ENCODE measurements at regions not wholly inside any gene's neighbourhood (a gene's known extent, or its start where the extent isn't known, plus 50 kb on each side); places are given as distances from the start of the nearest gene placed in this dataset.

- no peaks in the 10 kb centered on the region for H3K9me3 Mint-ChIP-seq
- peaks cover 12% of the 10 kb centered on the region for H3K4me1 Mint-ChIP-seq
- ATAC-seq (replicated peaks; ENCODE audit: extremely low read depth, poor library complexity, severe bottlenecking) = no peak
- H3K4me3 Mint-ChIP-seq = no peak overlapping the region
- no peak for DNase-seq (ENCODE audit: low spot score in 2 of 2)
- H3K36me3 Mint-ChIP-seq (ENCODE audit: insufficient read depth) = no peaks in the 10 kb centered on the region
- no peaks in the 10 kb centered on the region for H3K27me3 Mint-ChIP-seq
- H3K27ac Mint-ChIP-seq (ENCODE audit: low read depth) = no peak overlapping the region
Observed at GRCh38 chr2:241924069-241924908, 54.8 kb downstream of the RTP5 start.

GRCh38 chr2:241924909-241925250 lies 55.4 kb downstream of the RTP5 start:
- Mint-ChIP-seq H3K27ac (ENCODE audit: low read depth) (no peak overlapping the region), H3K27me3 (no peaks in the 10 kb centered on the region), H3K9me3 (no peaks in the 10 kb centered on the region), H3K4me1 (peaks cover 12% of the 10 kb centered on the region), H3K4me3 (no peak overlapping the region), H3K36me3 (ENCODE audit: insufficient read depth) (no peaks in the 10 kb centered on the region)
- no peak for DNase-seq (ENCODE audit: low spot score in 2 of 2)
- no peak for ATAC-seq (replicated peaks; ENCODE audit: extremely low read depth, poor library complexity, severe bottlenecking)

GRCh38 chr2:241925277-241925676 lies 55.7 kb downstream of the RTP5 start:
- Mint-ChIP-seq H3K4me1 (peaks cover 12% of the 10 kb centered on the region), H3K36me3 (ENCODE audit: insufficient read depth) (peaks cover 2% of the 10 kb centered on the region), H3K27me3 (no peaks in the 10 kb centered on the region), H3K27ac (ENCODE audit: low read depth) (no peak overlapping the region), H3K9me3 (no peaks in the 10 kb centered on the region), H3K4me3 (no peak overlapping the region)
- ATAC-seq (replicated peaks; ENCODE audit: extremely low read depth, poor library complexity, severe bottlenecking) = no peak
- DNase-seq (ENCODE audit: low spot score in 2 of 2) = no peak

GRCh38 chr2:241925821-241926441 lies 56.4 kb downstream of the RTP5 start:
- DNase-seq (ENCODE audit: low spot score in 2 of 2) (no peak), ATAC-seq (replicated peaks; ENCODE audit: extremely low read depth, poor library complexity, severe bottlenecking) (no peak)
- Mint-ChIP-seq H3K27ac (ENCODE audit: low read depth) (peak overlapping the region; percentile 37), H3K36me3 (ENCODE audit: insufficient read depth) (peaks cover 4% of the 10 kb centered on the region), H3K4me1 (peaks cover 9% of the 10 kb centered on the region), H3K4me3 (no peak overlapping the region), H3K27me3 (no peaks in the 10 kb centered on the region), H3K9me3 (no peaks in the 10 kb centered on the region)

GRCh38 chr2:241926541-241927311 lies 57.2 kb downstream of the RTP5 start:
- Mint-ChIP-seq H3K36me3 (ENCODE audit: insufficient read depth) (peaks cover 4% of the 10 kb centered on the region), H3K9me3 (no peaks in the 10 kb centered on the region), H3K4me1 (peaks cover 6% of the 10 kb centered on the region), H3K4me3 (no peak overlapping the region), H3K27ac (ENCODE audit: low read depth) (no peak overlapping the region), H3K27me3 (no peaks in the 10 kb centered on the region)
- ATAC-seq (replicated peaks; ENCODE audit: extremely low read depth, poor library complexity, severe bottlenecking) = no peak
- DNase-seq (ENCODE audit: low spot score in 2 of 2) = no peak

GRCh38 chr2:241929551-241930490 lies 60.3 kb downstream of the RTP5 start:
- no peak overlapping the region for H3K4me3 Mint-ChIP-seq
- H3K36me3 Mint-ChIP-seq (ENCODE audit: insufficient read depth) = peaks cover 4% of the 10 kb centered on the region
- DNase-seq (ENCODE audit: low spot score in 2 of 2) (no peak), ATAC-seq (replicated peaks; ENCODE audit: extremely low read depth, poor library complexity, severe bottlenecking) (no peak)
- H3K4me1 Mint-ChIP-seq = peaks cover 6% of the 10 kb centered on the region
- H3K27me3 Mint-ChIP-seq = no peaks in the 10 kb centered on the region
- no peak overlapping the region for H3K27ac Mint-ChIP-seq (ENCODE audit: low read depth)
- H3K9me3 Mint-ChIP-seq = no peaks in the 10 kb centered on the region

GRCh38 chr2:241931084-241931975 lies 61.8 kb downstream of the RTP5 start:
- H3K4me1 Mint-ChIP-seq = peaks cover 4% of the 10 kb centered on the region
- no peaks in the 10 kb centered on the region for H3K27me3 Mint-ChIP-seq
- DNase-seq (ENCODE audit: low spot score in 2 of 2) = no peak
- peaks cover 4% of the 10 kb centered on the region for H3K36me3 Mint-ChIP-seq (ENCODE audit: insufficient read depth)
- no peaks in the 10 kb centered on the region for H3K9me3 Mint-ChIP-seq
- no peak for ATAC-seq (replicated peaks; ENCODE audit: extremely low read depth, poor library complexity, severe bottlenecking)
- no peak overlapping the region for H3K4me3 Mint-ChIP-seq
- H3K27ac Mint-ChIP-seq (ENCODE audit: low read depth) = no peak overlapping the region

- Mint-ChIP-seq H3K9me3 (no peaks in the 10 kb centered on the region), H3K4me3 (no peak overlapping the region), H3K4me1 (peaks cover 4% of the 10 kb centered on the region), H3K36me3 (ENCODE audit: insufficient read depth) (peaks cover 4% of the 10 kb centered on the region), H3K27ac (ENCODE audit: low read depth) (no peak overlapping the region), H3K27me3 (no peaks in the 10 kb centered on the region)
- DNase-seq (ENCODE audit: low spot score in 2 of 2) = no peak
- no peak for ATAC-seq (replicated peaks; ENCODE audit: extremely low read depth, poor library complexity, severe bottlenecking)
Observed at GRCh38 chr2:241931976-241932898, 62.7 kb downstream of the RTP5 start.

- Mint-ChIP-seq H3K9me3 (no peaks in the 10 kb centered on the region), H3K27me3 (no peaks in the 10 kb centered on the region), H3K27ac (ENCODE audit: low read depth) (no peak overlapping the region), H3K4me3 (no peak overlapping the region), H3K4me1 (peaks cover 4% of the 10 kb centered on the region), H3K36me3 (ENCODE audit: insufficient read depth) (peaks cover 4% of the 10 kb centered on the region)
- DNase-seq (ENCODE audit: low spot score in 2 of 2) = no peak
- ATAC-seq (replicated peaks; ENCODE audit: extremely low read depth, poor library complexity, severe bottlenecking) = no peak
Observed at GRCh38 chr2:241932899-241933178, 63.3 kb downstream of the RTP5 start.

GRCh38 chr2:241933179-241933911 lies 63.8 kb downstream of the RTP5 start:
- Mint-ChIP-seq H3K27me3 (no peaks in the 10 kb centered on the region), H3K36me3 (ENCODE audit: insufficient read depth) (peaks cover 4% of the 10 kb centered on the region), H3K4me3 (no peak overlapping the region), H3K9me3 (no peaks in the 10 kb centered on the region), H3K27ac (ENCODE audit: low read depth) (no peak overlapping the region), H3K4me1 (peaks cover 4% of the 10 kb centered on the region)
- no peak for DNase-seq (ENCODE audit: low spot score in 2 of 2)
- no peak for ATAC-seq (replicated peaks; ENCODE audit: extremely low read depth, poor library complexity, severe bottlenecking)
